ENCODE measurements at regions not wholly inside any gene's neighbourhood (a gene's known extent, or its start where the extent isn't known, plus 50 kb on each side); places are given as distances from the start of the nearest gene placed in this dataset.

DNA sequence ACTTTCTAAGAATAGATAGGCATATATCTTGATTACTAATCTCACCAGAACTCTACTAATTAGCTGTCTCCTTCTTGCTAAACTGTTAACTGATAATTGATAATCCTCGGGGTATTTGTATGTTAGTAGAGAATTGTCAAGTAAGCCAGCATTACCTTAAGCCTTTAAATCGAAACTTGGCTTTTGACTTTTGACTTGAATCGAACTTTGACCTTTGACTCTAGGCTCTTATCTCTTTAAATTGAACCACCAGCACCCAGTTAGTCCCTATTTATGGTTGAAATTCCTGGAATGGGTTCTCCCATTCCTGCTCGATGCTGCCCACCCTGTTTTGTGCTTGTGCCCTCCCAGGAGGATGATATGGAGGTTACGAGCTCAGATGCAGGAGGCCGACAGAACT is 244.4 kb downstream of the TGFB2 start:
- POLR2A ChIA-PET (ENCODE audit: partially characterized antibody) = no interaction called here
- H2BK20ac ChIP-seq (ENCODE audit: low read length) = no peak overlapping the region
- TF ChIP-seq CTBP2 (IDR thresholded peaks at IDR 0.05; ENCODE audit: borderline replicate concordance, insufficient read depth, insufficient read length, low read length) (no peak), CEBPB (IDR thresholded peaks at IDR 0.05; ENCODE audit: low read depth, low read length) (no peak), FOSL1 (IDR thresholded peaks at IDR 0.05; ENCODE audit: insufficient read depth, low read depth, low read length) (no peak), RXRA (IDR thresholded peaks at IDR 0.05; ENCODE audit: insufficient read depth, low read depth, low read length) (no peak), SP2 (IDR thresholded peaks at IDR 0.05; ENCODE audit: low read length) (no peak), SRF (IDR thresholded peaks at IDR 0.05; ENCODE audit: low read depth, low read length) (no peak), SAP30 (IDR thresholded peaks at IDR 0.05; ENCODE audit: insufficient read depth, insufficient replicate concordance, low read length) (no peak), CREB1 (IDR thresholded peaks at IDR 0.05) (no peak)
- no peak overlapping the region for H3K14ac ChIP-seq (ENCODE audit: insufficient read length)
- H4K8ac ChIP-seq (ENCODE audit: extremely low read depth, insufficient read depth, low read length) = no peak overlapping the region
- H2AK5ac ChIP-seq (ENCODE audit: low read depth, low read length) = no peak overlapping the region
- H3K27ac ChIP-seq (ENCODE audit: low read depth, low read length) = no peak overlapping the region
- H4K5ac ChIP-seq (ENCODE audit: insufficient read length, low read depth, low read length) = no peak overlapping the region
- no peak overlapping the region for H3K56ac ChIP-seq (replicated peaks; ENCODE audit: insufficient read length, low read depth, low read length)
- no peak overlapping the region for H3K4me2 ChIP-seq (ENCODE audit: insufficient read depth in 1 of 2, low read depth in 2 of 2, low read length in 2 of 2)
- H2BK120ac ChIP-seq (replicated peaks; ENCODE audit: low read depth, low read length) = no peak overlapping the region
- H3K36me3 ChIP-seq (ENCODE audit: control insufficient read depth in 2 of 4, insufficient read depth in 4 of 4, low read length in 3 of 4) = no peaks in the 10 kb centered on the region
- no peaks in the 10 kb centered on the region for H3K27me3 ChIP-seq (replicated peaks in 1 of 4; ENCODE audit: control insufficient read depth in 3 of 4, extremely low read depth in 1 of 4, insufficient read depth in 3 of 4, low read length in 3 of 4)
- H3K18ac ChIP-seq (ENCODE audit: extremely low read depth, low read length) = no peak overlapping the region
- peaks cover 0 to 9% (median 0%) of the 10 kb centered on the region in 4 experiments; a peak in 3 of 7 replicates for H3K4me1 ChIP-seq (replicated peaks in 1 of 4; ENCODE audit: control insufficient read depth in 3 of 4, insufficient read depth in 4 of 4, low read length in 3 of 4)
- H3K23ac ChIP-seq (ENCODE audit: insufficient read length) = no peak overlapping the region
- DNase-seq (ENCODE audit: low read depth in 1 of 2, low spot score in 2 of 2) (no peak), FAIRE-seq (no peak)
- H3K4ac ChIP-seq (replicated peaks; ENCODE audit: insufficient read length, low read depth, low read length) = no peak overlapping the region
- H3K79me2 ChIP-seq (ENCODE audit: control insufficient read depth in 1 of 2, insufficient read depth in 2 of 2, low read length in 2 of 2) = no peaks in the 10 kb centered on the region
- no peak overlapping the region for H4K91ac ChIP-seq (replicated peaks; ENCODE audit: insufficient read length, low read length)
- H2BK15ac ChIP-seq (ENCODE audit: low read length) = no peak overlapping the region
- H2AFZ ChIP-seq (ENCODE audit: low read length) = no peak overlapping the region
- no peaks in the 10 kb centered on the region for H3K23me2 ChIP-seq (ENCODE audit: low read depth, low read length)
- no peak overlapping the region for H2BK5ac ChIP-seq (ENCODE audit: low read depth, low read length)
- CTCF ChIA-PET (ENCODE audit: partially characterized antibody) = interaction anchor here (0.6 to 1.3 kb wide), 3 partner anchors 16 to 212 kb away, joined by 3 to 4 read pairs (median 4); no protein-coding TSS in a partner anchor
- no peak overlapping the region for H3K4me3 ChIP-seq (ENCODE audit: extremely low read depth in 1 of 4, insufficient read depth in 2 of 4, low read depth in 3 of 4, low read length in 4 of 4)
- no peaks in the 10 kb centered on the region for H3K9me3 ChIP-seq (ENCODE audit: insufficient read depth in 2 of 2, low read depth in 1 of 2, low read length in 1 of 2)
- no peak overlapping the region for H2BK12ac ChIP-seq (ENCODE audit: low read depth, low read length)
- 91% methylated on average over 6 of the region's 6 CpGs; no CpG with 5 or more reads in 1 of the 2 experiments for WGBS, 2 experiments (ENCODE audit: extremely low coverage in 1 of 2, insufficient coverage in 1 of 2, insufficient read length in 1 of 2, insufficient replicate concordance in 2 of 2, low coverage in 1 of 2, low lambda C conversion rate in 2 of 2, missing lambda C conversion rate in 1 of 2)
- no peak overlapping the region for H3K9ac ChIP-seq (replicated peaks in 1 of 4; ENCODE audit: extremely low read depth in 1 of 4, low read depth in 3 of 4, low read length in 3 of 4)
- no peaks in the 10 kb centered on the region for H4K20me1 ChIP-seq (replicated peaks in 1 of 2; ENCODE audit: control insufficient read depth in 1 of 2, insufficient read depth in 2 of 2, low read length in 2 of 2)
- H3K79me1 ChIP-seq (ENCODE audit: low read depth, low read length) = no peaks in the 10 kb centered on the region
